SK-N-SH treated with all-trans-retinoic acid at 6 μM for 48 hours (cell line): ENCODE measurements at regions not wholly inside any gene's neighbourhood (a gene's known extent, or its start where the extent isn't known, plus 50 kb on each side); places are given as distances from the start of the nearest gene placed in this dataset.

Experiments used
- ARNTL ChIP-seq: fragments of 450-650 bp; formaldehyde crosslinking; IDR thresholded peaks from 2 replicates; pipeline ENCODE4 v1.5.0; 2020; ENCODE audit warnings: low read depth, mild to moderate bottlenecking, moderate library complexity, borderline replicate concordance
- BACH2 ChIP-seq: fragments of 250-450 bp; sonication (Bioruptor Pico); IDR thresholded peaks from 2 replicates; pipeline ENCODE4 v1.9.0; 2021; ENCODE audit warnings: mild to moderate bottlenecking, borderline replicate concordance
- CREB5 ChIP-seq: fragments of 250-450 bp; sonication (Bioruptor Pico); IDR thresholded peaks from 2 replicates; pipeline ENCODE4 v1.5.1; 2020; ENCODE audit warnings: low read depth, mild to moderate bottlenecking, moderate library complexity
- ISL1 ChIP-seq: fragments of 250-450 bp; sonication (Bioruptor Pico); IDR thresholded peaks from 2 replicates; pipeline ENCODE4 v2.1.2; 2022; ENCODE audit warnings: mild to moderate bottlenecking, moderate library complexity
- RARB ChIP-seq: fragments of 250-450 bp; sonication (Bioruptor Pico); IDR thresholded peaks from 2 replicates; pipeline ENCODE4 v1.8.0; 2021; ENCODE audit warnings: mild to moderate bottlenecking, moderate library complexity
- TOX ChIP-seq: fragments of 250-450 bp; sonication (Bioruptor Pico); IDR thresholded peaks from 2 replicates; pipeline ENCODE4 v1.8.0; 2021; ENCODE audit warnings: mild to moderate bottlenecking, moderate library complexity, borderline replicate concordance
- ZFP3 ChIP-seq: fragments of 250-450 bp; sonication (Bioruptor Pico); IDR thresholded peaks from 2 replicates; pipeline ENCODE4 v1.5.0; 2020; ENCODE audit warnings: mild to moderate bottlenecking, moderate library complexity
- ZFP30 ChIP-seq: fragments of 450-650 bp; formaldehyde crosslinking; IDR thresholded peaks from 2 replicates; pipeline ENCODE4 v1.5.0; 2022; ENCODE audit warnings: mild to moderate bottlenecking, moderate library complexity
- ZNF565 ChIP-seq: fragments of 450-650 bp; formaldehyde crosslinking; conservative IDR thresholded peaks from 2 replicates; pipeline ENCODE4 v1.5.0; 2020; ENCODE audit warnings: low read depth, mild to moderate bottlenecking, moderate library complexity
- ZNF70 ChIP-seq: fragments of 450-650 bp; formaldehyde crosslinking; IDR thresholded peaks from 2 replicates; pipeline ENCODE4 v1.5.0; 2020; ENCODE audit warnings: mild to moderate bottlenecking, moderate library complexity
- TF ChIP-seq, protein P1 (sequence below): fragments of 250-450 bp; sonication (Bioruptor Pico); IDR thresholded peaks from 2 replicates; pipeline ENCODE4 v1.8.0; 2021; ENCODE audit warnings: low read depth, mild to moderate bottlenecking, moderate library complexity, borderline replicate concordance
- TF ChIP-seq, protein P2 (sequence below): fragments of 250-450 bp; sonication (Bioruptor Pico); IDR thresholded peaks from 2 replicates; pipeline ENCODE4 v1.5.1; 2021; ENCODE audit warnings: mild to moderate bottlenecking, moderate library complexity
- TF ChIP-seq, protein P3 (sequence below): fragments of 250-450 bp; sonication (Bioruptor Pico); IDR thresholded peaks from 2 replicates; pipeline ENCODE4 v1.8.0; 2020; ENCODE audit warnings: mild to moderate bottlenecking, moderate library complexity, borderline replicate concordance
- TF ChIP-seq, protein P4 (sequence below): fragments of 250-450 bp; sonication (Bioruptor Pico); IDR thresholded peaks from 2 replicates; pipeline ENCODE4 v1.5.0; 2020; ENCODE audit warnings: mild to moderate bottlenecking, moderate library complexity

DNA sequence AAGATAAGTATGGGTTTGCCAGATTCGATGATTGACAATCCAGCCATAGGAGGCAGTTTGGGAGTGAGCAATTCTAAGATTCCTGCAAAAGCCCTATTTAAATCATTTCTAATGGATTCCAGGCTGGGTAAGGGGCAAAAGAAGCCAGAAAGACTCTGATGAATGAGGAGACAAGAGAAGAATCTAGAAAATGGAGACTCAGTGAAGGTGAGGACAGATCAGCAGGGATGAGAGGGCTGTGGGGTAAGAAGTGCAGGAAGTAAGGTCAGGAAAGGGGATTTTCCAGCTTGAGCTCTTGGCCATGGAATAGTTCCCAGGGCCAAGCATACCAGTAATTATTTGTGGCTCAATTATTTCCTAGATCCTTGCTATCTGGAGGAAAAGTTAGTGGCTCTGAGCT lies 87.3 kb downstream of the TMX1 start:
- TF ChIP-seq ARNTL = no peak
- TF ChIP-seq CREB5 (CRISPR knock-in tag) = no peak
- TF ChIP-seq, protein P1, sequence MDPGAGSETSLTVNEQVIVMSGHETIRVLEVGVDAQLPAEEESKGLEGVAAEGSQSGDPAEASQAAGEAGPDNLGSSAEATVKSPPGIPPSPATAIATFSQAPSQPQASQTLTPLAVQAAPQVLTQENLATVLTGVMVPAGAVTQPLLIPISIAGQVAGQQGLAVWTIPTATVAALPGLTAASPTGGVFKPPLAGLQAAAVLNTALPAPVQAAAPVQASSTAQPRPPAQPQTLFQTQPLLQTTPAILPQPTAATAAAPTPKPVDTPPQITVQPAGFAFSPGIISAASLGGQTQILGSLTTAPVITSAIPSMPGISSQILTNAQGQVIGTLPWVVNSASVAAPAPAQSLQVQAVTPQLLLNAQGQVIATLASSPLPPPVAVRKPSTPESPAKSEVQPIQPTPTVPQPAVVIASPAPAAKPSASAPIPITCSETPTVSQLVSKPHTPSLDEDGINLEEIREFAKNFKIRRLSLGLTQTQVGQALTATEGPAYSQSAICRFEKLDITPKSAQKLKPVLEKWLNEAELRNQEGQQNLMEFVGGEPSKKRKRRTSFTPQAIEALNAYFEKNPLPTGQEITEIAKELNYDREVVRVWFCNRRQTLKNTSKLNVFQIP (CRISPR knock-in tag) = no peak
- TF ChIP-seq ISL1 (CRISPR knock-in tag) = no peak
- TF ChIP-seq ZNF565 (CRISPR knock-in tag) = no peak
- TF ChIP-seq, protein P2, sequence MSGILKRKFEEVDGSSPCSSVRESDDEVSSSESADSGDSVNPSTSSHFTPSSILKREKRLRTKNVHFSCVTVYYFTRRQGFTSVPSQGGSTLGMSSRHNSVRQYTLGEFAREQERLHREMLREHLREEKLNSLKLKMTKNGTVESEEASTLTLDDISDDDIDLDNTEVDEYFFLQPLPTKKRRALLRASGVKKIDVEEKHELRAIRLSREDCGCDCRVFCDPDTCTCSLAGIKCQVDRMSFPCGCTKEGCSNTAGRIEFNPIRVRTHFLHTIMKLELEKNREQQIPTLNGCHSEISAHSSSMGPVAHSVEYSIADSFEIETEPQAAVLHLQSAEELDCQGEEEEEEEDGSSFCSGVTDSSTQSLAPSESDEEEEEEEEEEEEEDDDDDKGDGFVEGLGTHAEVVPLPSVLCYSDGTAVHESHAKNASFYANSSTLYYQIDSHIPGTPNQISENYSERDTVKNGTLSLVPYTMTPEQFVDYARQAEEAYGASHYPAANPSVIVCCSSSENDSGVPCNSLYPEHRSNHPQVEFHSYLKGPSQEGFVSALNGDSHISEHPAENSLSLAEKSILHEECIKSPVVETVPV (CRISPR knock-in tag) = no peak
- no peak for TF ChIP-seq ZFP30
- TF ChIP-seq TOX (CRISPR knock-in tag) = no peak
- TF ChIP-seq, protein P3, sequence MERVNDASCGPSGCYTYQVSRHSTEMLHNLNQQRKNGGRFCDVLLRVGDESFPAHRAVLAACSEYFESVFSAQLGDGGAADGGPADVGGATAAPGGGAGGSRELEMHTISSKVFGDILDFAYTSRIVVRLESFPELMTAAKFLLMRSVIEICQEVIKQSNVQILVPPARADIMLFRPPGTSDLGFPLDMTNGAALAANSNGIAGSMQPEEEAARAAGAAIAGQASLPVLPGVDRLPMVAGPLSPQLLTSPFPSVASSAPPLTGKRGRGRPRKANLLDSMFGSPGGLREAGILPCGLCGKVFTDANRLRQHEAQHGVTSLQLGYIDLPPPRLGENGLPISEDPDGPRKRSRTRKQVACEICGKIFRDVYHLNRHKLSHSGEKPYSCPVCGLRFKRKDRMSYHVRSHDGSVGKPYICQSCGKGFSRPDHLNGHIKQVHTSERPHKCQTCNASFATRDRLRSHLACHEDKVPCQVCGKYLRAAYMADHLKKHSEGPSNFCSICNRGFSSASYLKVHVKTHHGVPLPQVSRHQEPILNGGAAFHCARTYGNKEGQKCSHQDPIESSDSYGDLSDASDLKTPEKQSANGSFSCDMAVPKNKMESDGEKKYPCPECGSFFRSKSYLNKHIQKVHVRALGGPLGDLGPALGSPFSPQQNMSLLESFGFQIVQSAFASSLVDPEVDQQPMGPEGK (CRISPR knock-in tag) = no peak
- TF ChIP-seq ZNF70 = no peak
- no peak for TF ChIP-seq BACH2 (CRISPR knock-in tag)
- no peak for TF ChIP-seq RARB
- TF ChIP-seq ZFP3 = no peak
- TF ChIP-seq, protein P4, sequence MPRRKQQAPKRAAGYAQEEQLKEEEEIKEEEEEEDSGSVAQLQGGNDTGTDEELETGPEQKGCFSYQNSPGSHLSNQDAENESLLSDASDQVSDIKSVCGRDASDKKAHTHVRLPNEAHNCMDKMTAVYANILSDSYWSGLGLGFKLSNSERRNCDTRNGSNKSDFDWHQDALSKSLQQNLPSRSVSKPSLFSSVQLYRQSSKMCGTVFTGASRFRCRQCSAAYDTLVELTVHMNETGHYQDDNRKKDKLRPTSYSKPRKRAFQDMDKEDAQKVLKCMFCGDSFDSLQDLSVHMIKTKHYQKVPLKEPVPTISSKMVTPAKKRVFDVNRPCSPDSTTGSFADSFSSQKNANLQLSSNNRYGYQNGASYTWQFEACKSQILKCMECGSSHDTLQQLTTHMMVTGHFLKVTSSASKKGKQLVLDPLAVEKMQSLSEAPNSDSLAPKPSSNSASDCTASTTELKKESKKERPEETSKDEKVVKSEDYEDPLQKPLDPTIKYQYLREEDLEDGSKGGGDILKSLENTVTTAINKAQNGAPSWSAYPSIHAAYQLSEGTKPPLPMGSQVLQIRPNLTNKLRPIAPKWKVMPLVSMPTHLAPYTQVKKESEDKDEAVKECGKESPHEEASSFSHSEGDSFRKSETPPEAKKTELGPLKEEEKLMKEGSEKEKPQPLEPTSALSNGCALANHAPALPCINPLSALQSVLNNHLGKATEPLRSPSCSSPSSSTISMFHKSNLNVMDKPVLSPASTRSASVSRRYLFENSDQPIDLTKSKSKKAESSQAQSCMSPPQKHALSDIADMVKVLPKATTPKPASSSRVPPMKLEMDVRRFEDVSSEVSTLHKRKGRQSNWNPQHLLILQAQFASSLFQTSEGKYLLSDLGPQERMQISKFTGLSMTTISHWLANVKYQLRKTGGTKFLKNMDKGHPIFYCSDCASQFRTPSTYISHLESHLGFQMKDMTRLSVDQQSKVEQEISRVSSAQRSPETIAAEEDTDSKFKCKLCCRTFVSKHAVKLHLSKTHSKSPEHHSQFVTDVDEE = no peak
